ENCODE measurements at regions not wholly inside any gene's neighbourhood (a gene's known extent, or its start where the extent isn't known, plus 50 kb on each side); places are given as distances from the start of the nearest gene placed in this dataset.

GRCh38 chr4:181592221-181592745 is 650.9 kb upstream of the TENM3 start:
- Histone ChIP-seq H2AFZ (ENCODE audit: low read depth) (no peak overlapping the region), H3K4me2 (no peak overlapping the region)
- TF ChIP-seq CTCF (conservative IDR thresholded peaks at IDR 0.05; ENCODE audit: low read depth, low read length): no peak

GRCh38 chr4:181593703-181594102 is 649.5 kb upstream of the TENM3 start:
- Histone ChIP-seq H3K4me3 (IDR thresholded peaks at IDR 0.05; ENCODE audit: insufficient read depth, low read depth, low read length) (no peak overlapping the region), H3K4me2 (no peak overlapping the region), H3K27me3 (ENCODE audit: insufficient read depth, low read depth) (no peaks in the 10 kb centered on the region), H3K9ac (no peak overlapping the region), H3K36me3 (ENCODE audit: insufficient read depth) (no peaks in the 10 kb centered on the region), H2AFZ (ENCODE audit: low read depth) (no peak overlapping the region), H3K4me1 (ENCODE audit: low read depth, poor library complexity, severe bottlenecking) (no peaks in the 10 kb centered on the region), H3K27ac (no peak overlapping the region), H4K20me1 (ENCODE audit: insufficient read depth) (no peaks in the 10 kb centered on the region), H3K79me2 (ENCODE audit: insufficient read depth, low read depth) (no peaks in the 10 kb centered on the region)
- TF ChIP-seq CTCF (conservative IDR thresholded peaks at IDR 0.05; ENCODE audit: low read depth, low read length): no peak

More at GRCh38 chr4:181592221-181592745, 650.9 kb upstream of the TENM3 start:
- H3K79me2 ChIP-seq (ENCODE audit: insufficient read depth, low read depth): no peaks in the 10 kb centered on the region
- H3K4me3 ChIP-seq (IDR thresholded peaks at IDR 0.05; ENCODE audit: insufficient read depth, low read depth, low read length): no peak overlapping the region
- no peaks in the 10 kb centered on the region for H3K36me3 ChIP-seq (ENCODE audit: insufficient read depth)
- H3K27ac ChIP-seq: no peak overlapping the region
- H3K27me3 ChIP-seq (ENCODE audit: insufficient read depth, low read depth): no peaks in the 10 kb centered on the region
- no peaks in the 10 kb centered on the region for H4K20me1 ChIP-seq (ENCODE audit: insufficient read depth)
- no peak overlapping the region for H3K9ac ChIP-seq
- no peaks in the 10 kb centered on the region for H3K4me1 ChIP-seq (ENCODE audit: low read depth, poor library complexity, severe bottlenecking)

DNA sequence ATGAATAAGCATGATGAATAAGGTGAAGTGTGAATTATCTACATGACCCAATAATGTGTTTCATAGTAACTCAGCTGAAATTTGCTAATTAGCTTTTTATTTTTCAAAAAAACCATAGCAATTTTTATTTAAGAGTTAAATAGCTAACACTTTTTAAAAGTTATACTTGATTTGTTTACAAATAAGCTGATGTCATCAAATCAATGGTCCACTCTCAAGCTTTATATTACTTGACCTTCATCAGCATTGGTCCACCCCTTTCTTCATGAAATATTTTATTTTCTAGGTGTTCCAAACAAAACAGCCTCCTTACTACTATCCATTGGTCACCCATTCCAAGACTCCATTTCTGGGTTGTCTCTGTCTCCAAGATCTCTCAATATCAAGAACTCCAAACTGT is 649.0 kb upstream of the TENM3 start:
- Histone ChIP-seq H3K4me3 (IDR thresholded peaks at IDR 0.05; ENCODE audit: insufficient read depth, low read depth, low read length) (no peak overlapping the region), H2AFZ (ENCODE audit: low read depth) (no peak overlapping the region), H4K20me1 (ENCODE audit: insufficient read depth) (no peaks in the 10 kb centered on the region), H3K4me1 (ENCODE audit: low read depth, poor library complexity, severe bottlenecking) (no peaks in the 10 kb centered on the region), H3K36me3 (ENCODE audit: insufficient read depth) (no peaks in the 10 kb centered on the region), H3K79me2 (ENCODE audit: insufficient read depth, low read depth) (no peaks in the 10 kb centered on the region), H3K9ac (no peak overlapping the region), H3K27ac (no peak overlapping the region), H3K4me2 (no peak overlapping the region), H3K27me3 (ENCODE audit: insufficient read depth, low read depth) (no peaks in the 10 kb centered on the region)
- TF ChIP-seq CTCF (conservative IDR thresholded peaks at IDR 0.05; ENCODE audit: low read depth, low read length): no peak

DNA sequence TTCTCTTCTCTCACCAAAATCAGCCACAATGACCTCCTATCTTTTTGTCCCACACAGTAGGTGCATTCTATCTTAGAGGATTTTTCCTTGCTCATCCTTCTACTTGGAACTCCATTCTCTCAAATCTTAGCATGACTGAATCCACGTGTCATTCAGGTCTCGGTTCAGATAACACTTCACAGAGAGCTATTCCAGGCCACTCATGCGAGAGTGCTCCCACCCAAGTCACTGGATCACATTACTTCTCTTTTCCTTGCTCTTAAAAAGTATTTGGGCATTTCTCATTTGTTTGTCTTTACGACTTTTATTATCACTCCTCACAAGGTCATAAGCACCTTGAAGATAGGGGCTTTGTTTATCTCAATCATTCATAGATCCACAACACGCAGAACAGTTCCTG is 647.5 kb upstream of the TENM3 start:
- Histone ChIP-seq H3K27me3 (ENCODE audit: insufficient read depth, low read depth) (no peaks in the 10 kb centered on the region), H3K4me2 (no peak overlapping the region), H4K20me1 (ENCODE audit: insufficient read depth) (no peaks in the 10 kb centered on the region), H3K9ac (no peak overlapping the region), H3K79me2 (ENCODE audit: insufficient read depth, low read depth) (no peaks in the 10 kb centered on the region), H3K27ac (no peak overlapping the region), H3K4me1 (ENCODE audit: low read depth, poor library complexity, severe bottlenecking) (no peaks in the 10 kb centered on the region), H2AFZ (ENCODE audit: low read depth) (no peak overlapping the region), H3K4me3 (IDR thresholded peaks at IDR 0.05; ENCODE audit: insufficient read depth, low read depth, low read length) (no peak overlapping the region), H3K36me3 (ENCODE audit: insufficient read depth) (no peaks in the 10 kb centered on the region)
- TF ChIP-seq CTCF (conservative IDR thresholded peaks at IDR 0.05; ENCODE audit: low read depth, low read length): no peak

Measured in KMS-11 (cell line).